Activated CD8-positive, alpha-beta T cell treated with anti-CD3 and anti-CD28 coated beads for 36 hours (primary cell): ENCODE measurements at regions not wholly inside any gene's neighbourhood (a gene's known extent, or its start where the extent isn't known, plus 50 kb on each side); places are given as distances from the start of the nearest gene placed in this dataset.

Experiments
- ATAC-seq: fragments of 200-7000 bp; cut with Tn5 transposase; one replicate; pipeline ENCODE4 v1.10.0; 2021; ENCODE audit warnings: mild to moderate bottlenecking, moderate library complexity
- CTCF ChIA-PET: fragments of 350-600 bp; sonication (Branson Sonifier 250); formaldehyde crosslinking; loops from one replicate; lab custom pipeline; 2021; ENCODE audit warnings: antibody characterized with exemption; lab: Charles Lee
- POLR2A ChIA-PET: fragments of 350-600 bp; sonication (Branson Sonifier 250); formaldehyde crosslinking; loops from one replicate; lab custom pipeline; 2021; ENCODE audit warnings: antibody characterized with exemption; lab: Charles Lee
- DNase-seq: peaks from one replicate; pipeline ENCODE4 v3.0.0-alpha.2; 2020
- H3K27ac Mint-ChIP-seq: one replicate; pipeline ENCODE4 v1.8.0; 2021; ENCODE audit warnings: mild to moderate bottlenecking, mixed read lengths
- H3K27me3 Mint-ChIP-seq: one replicate; pipeline ENCODE4 v1.8.0; 2021; ENCODE audit warnings: mixed read lengths
- H3K36me3 Mint-ChIP-seq: one replicate; pipeline ENCODE4 v1.8.0; 2021; ENCODE audit warnings: low read depth, mixed read lengths
- H3K4me1 Mint-ChIP-seq: one replicate; pipeline ENCODE4 v1.8.0; 2021; ENCODE audit warnings: low read depth, mixed read lengths
- H3K4me3 Mint-ChIP-seq: one replicate; pipeline ENCODE4 v1.8.0; 2021; ENCODE audit warnings: mild to moderate bottlenecking, moderate library complexity, mixed read lengths
- H3K9me3 Mint-ChIP-seq: one replicate; pipeline ENCODE4 v1.8.0; 2021; ENCODE audit warnings: mixed read lengths
- intact Hi-C: fragments of 100-400 bp; cut with micrococcal nuclease; formaldehyde crosslinking; loops from one replicate; pipeline ENCODE4 v1.10.0; 2022
- TF ChIP-seq, protein P1 (sequence below): fragments of 200-600 bp; IDR thresholded peaks from one replicate; pipeline ENCODE4 v1.8.0; 2022; ENCODE audit warnings: antibody characterized with exemption, mild to moderate bottlenecking

DNA sequence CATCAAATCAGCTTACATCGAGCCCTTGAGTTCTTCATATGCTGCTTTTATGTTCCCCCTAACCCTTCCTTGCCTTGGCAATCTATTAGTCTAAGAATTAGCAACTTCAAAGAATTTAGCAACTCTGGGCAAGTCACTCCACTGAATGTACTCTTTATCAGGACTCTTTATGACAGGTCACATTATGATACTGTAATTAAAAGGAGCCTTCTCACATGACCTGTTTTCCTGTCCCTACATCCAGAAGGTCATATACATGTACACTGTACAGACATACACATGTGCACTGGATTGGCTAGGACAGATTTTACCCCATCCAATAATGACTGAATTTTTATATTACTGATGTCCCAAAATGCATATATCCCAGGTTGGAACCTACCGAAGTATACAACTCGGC, 463.1 kb downstream of the SHQ1 start:
- DNase-seq: no peak
- intact Hi-C loops: no loop called here
- Mint-ChIP-seq H3K27me3 (no peaks in the 10 kb centered on the region), H3K4me3 (no peak overlapping the region), H3K4me1 (peaks cover 81% of the 10 kb centered on the region), H3K27ac (no peak overlapping the region), H3K9me3 (no peaks in the 10 kb centered on the region), H3K36me3 (peaks cover 6% of the 10 kb centered on the region)
- CTCF ChIA-PET: interaction anchor here (1.3 to 1.6 kb wide), 2 partner anchors 11 to 42 kb away, joined by 3 read pairs; no protein-coding TSS in a partner anchor
- POLR2A ChIA-PET: no interaction called here
- no peak for ATAC-seq
- TF ChIP-seq, protein P1, sequence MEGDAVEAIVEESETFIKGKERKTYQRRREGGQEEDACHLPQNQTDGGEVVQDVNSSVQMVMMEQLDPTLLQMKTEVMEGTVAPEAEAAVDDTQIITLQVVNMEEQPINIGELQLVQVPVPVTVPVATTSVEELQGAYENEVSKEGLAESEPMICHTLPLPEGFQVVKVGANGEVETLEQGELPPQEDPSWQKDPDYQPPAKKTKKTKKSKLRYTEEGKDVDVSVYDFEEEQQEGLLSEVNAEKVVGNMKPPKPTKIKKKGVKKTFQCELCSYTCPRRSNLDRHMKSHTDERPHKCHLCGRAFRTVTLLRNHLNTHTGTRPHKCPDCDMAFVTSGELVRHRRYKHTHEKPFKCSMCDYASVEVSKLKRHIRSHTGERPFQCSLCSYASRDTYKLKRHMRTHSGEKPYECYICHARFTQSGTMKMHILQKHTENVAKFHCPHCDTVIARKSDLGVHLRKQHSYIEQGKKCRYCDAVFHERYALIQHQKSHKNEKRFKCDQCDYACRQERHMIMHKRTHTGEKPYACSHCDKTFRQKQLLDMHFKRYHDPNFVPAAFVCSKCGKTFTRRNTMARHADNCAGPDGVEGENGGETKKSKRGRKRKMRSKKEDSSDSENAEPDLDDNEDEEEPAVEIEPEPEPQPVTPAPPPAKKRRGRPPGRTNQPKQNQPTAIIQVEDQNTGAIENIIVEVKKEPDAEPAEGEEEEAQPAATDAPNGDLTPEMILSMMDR: no peak

- POLR2A ChIA-PET: no interaction called here
- Mint-ChIP-seq H3K27me3 (no peaks in the 10 kb centered on the region), H3K27ac (no peak overlapping the region), H3K36me3 (peaks cover 6% of the 10 kb centered on the region), H3K4me1 (peaks cover 84% of the 10 kb centered on the region), H3K4me3 (no peak overlapping the region), H3K9me3 (no peaks in the 10 kb centered on the region)
- CTCF ChIA-PET: interaction anchor here (0.7 to 1.6 kb wide), 3 partner anchors 12 to 673 kb away, joined by 3 read pairs; no protein-coding TSS in a partner anchor
- TF ChIP-seq, protein P1: no peak
- ATAC-seq (no peak), DNase-seq (no peak)
- intact Hi-C loops: no loop called here
Observed at GRCh38 chr3:72384602-72385001, 463.6 kb downstream of the SHQ1 start.

GRCh38 chr3:72383883-72384282, 464.4 kb downstream of the SHQ1 start:
- DNase-seq (no peak), ATAC-seq (no peak)
- Mint-ChIP-seq H3K27me3 (no peaks in the 10 kb centered on the region), H3K4me3 (no peak overlapping the region), H3K36me3 (peaks cover 7% of the 10 kb centered on the region), H3K4me1 (peaks cover 85% of the 10 kb centered on the region), H3K27ac (no peak overlapping the region), H3K9me3 (no peaks in the 10 kb centered on the region)
- intact Hi-C loops: no loop called here
- TF ChIP-seq, protein P1: no peak
- POLR2A ChIA-PET: no interaction called here
- CTCF ChIA-PET: interaction anchor here (0.7 to 1.6 kb wide), 3 partner anchors 13 to 673 kb away, joined by 3 read pairs; no protein-coding TSS in a partner anchor

- no peaks in the 10 kb centered on the region for H3K9me3 Mint-ChIP-seq
- ATAC-seq (no peak), DNase-seq (no peak)
- no peak overlapping the region for H3K4me3 Mint-ChIP-seq
- ChIA-PET CTCF (no interaction called here), POLR2A (no interaction called here)
- no peak overlapping the region for H3K27ac Mint-ChIP-seq
- H3K4me1 Mint-ChIP-seq: peaks cover 83% of the 10 kb centered on the region
- TF ChIP-seq, protein P1: no peak
- no peaks in the 10 kb centered on the region for H3K27me3 Mint-ChIP-seq
- peaks cover 14% of the 10 kb centered on the region for H3K36me3 Mint-ChIP-seq
- intact Hi-C loops: no loop called here
Observed at GRCh38 chr3:72383230-72383629, 465.0 kb downstream of the SHQ1 start.

DNA sequence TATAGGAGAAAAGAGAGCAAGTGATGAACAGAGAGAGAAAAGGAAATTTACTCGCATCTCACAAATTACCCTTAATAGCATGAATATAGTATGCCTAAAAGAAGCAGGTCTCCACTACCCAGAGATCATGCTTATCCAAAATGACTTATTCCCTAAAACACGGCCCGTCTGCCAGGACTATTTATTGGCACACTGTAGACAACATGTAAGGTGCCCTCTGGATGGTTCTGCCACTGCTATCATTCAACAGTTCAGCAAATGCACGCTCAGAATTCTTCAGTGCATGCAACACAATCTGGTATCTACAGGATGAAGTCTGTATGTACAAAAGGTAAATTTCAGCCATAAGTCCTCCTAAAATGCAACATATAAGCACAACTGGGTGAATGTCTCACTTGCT, 465.8 kb downstream of the SHQ1 start:
- TF ChIP-seq, protein P1: no peak
- DNase-seq: no peak
- Mint-ChIP-seq H3K36me3 (peaks cover 18% of the 10 kb centered on the region), H3K4me1 (peaks cover 78% of the 10 kb centered on the region), H3K27me3 (no peaks in the 10 kb centered on the region), H3K9me3 (no peaks in the 10 kb centered on the region), H3K4me3 (no peak overlapping the region), H3K27ac (no peak overlapping the region)
- no peak for ATAC-seq
- ChIA-PET CTCF (no interaction called here), POLR2A (no interaction called here)
- intact Hi-C loops: no loop called here
